ENCODE measurements at regions not wholly inside any gene's neighbourhood (a gene's known extent, or its start where the extent isn't known, plus 50 kb on each side); places are given as distances from the start of the nearest gene placed in this dataset.
"Not testable (repeated sequence)": the region's sequence is repeated elsewhere in the genome, so short reads cannot be mapped to it uniquely, and the experiment has no call there.

DNA sequence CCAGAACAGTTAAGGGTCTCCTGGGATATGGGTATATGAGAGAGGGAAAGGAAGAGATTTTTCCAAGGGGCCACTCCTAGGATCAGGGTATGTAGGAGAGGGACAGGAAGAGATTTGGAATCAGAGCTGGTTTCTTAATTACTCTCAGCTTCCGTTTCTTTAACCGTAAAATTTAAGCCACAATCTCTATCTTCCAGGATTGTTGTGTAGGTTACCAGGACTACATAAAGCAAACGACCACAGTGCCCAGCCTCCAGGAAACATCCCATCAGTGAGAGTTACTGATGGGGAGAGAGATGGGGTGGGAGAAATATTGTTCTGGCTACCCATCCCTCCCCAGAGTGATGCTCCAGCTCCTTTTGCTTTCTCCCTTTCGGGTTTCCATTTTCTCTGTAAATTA is 114.6 kb upstream of the THUMPD2 start:
- Histone ChIP-seq H3F3A (ENCODE audit: insufficient read depth, low read depth) (no peaks in the 10 kb centered on the region), H3K4me1 (replicated peaks; ENCODE audit: insufficient read depth) (no peaks in the 10 kb centered on the region), H3K9me2 (ENCODE audit: insufficient read depth) (no peaks in the 10 kb centered on the region), H3K27ac (no peak overlapping the region), H3K4me2 (no peak overlapping the region), H3K36me3 (ENCODE audit: low read depth) (no peaks in the 10 kb centered on the region), H3K4me3 (no peak overlapping the region), H2AFZ (no peak overlapping the region), H4K20me1 (ENCODE audit: insufficient read depth) (no peaks in the 10 kb centered on the region), H3K9me3 (ENCODE audit: insufficient read depth, low read depth) (no peaks in the 10 kb centered on the region), H3K79me2 (ENCODE audit: low read depth) (no peaks in the 10 kb centered on the region), H3K27me3 (ENCODE audit: insufficient read depth, low read depth) (no peaks in the 10 kb centered on the region)
- BruUV-seq (replicated peaks) = no TSS peak
- CTCF ChIA-PET = no interaction called here
- POLR2A ChIA-PET (ENCODE audit: unreplicated experiment) = no interaction called here
- intact Hi-C loops (cut with micrococcal nuclease; ENCODE audit: unreplicated experiment) = no loop called here
- no peak for TF ChIP-seq CTCF (conservative IDR thresholded peaks at IDR 0.05)
- no peak for TF ChIP-seq EZH2 (IDR thresholded peaks at IDR 0.05; ENCODE audit: low read depth)
- DNase-seq = no peak

- H3K79me2 ChIP-seq (ENCODE audit: low read depth) = no peaks in the 10 kb centered on the region
- ChIA-PET POLR2A (ENCODE audit: unreplicated experiment) (no interaction called here), CTCF (no interaction called here)
- H4K20me1 ChIP-seq (ENCODE audit: insufficient read depth) = no peaks in the 10 kb centered on the region
- no peaks in the 10 kb centered on the region for H3F3A ChIP-seq (ENCODE audit: insufficient read depth, low read depth)
- H3K4me1 ChIP-seq (replicated peaks; ENCODE audit: insufficient read depth) = peaks cover 6% of the 10 kb centered on the region; the same call in 1 of the 2 replicates
- DNase-seq = no peak
- H3K4me3 ChIP-seq = no peak overlapping the region
- intact Hi-C loops (cut with micrococcal nuclease; ENCODE audit: unreplicated experiment) = no loop called here
- H3K36me3 ChIP-seq (ENCODE audit: low read depth) = no peaks in the 10 kb centered on the region
- H3K9me2 ChIP-seq (ENCODE audit: insufficient read depth) = 0 out of 2 replicates have a peak, but pooled peaks cover 4% of the 10 kb centered on the region
- no peak overlapping the region for H2AFZ ChIP-seq
- no peaks in the 10 kb centered on the region for H3K27me3 ChIP-seq (ENCODE audit: insufficient read depth, low read depth)
- no peak overlapping the region for H3K27ac ChIP-seq
- no peak overlapping the region for H3K4me2 ChIP-seq
- no peaks in the 10 kb centered on the region for H3K9me3 ChIP-seq (ENCODE audit: insufficient read depth, low read depth)
- no peak for TF ChIP-seq CTCF (conservative IDR thresholded peaks at IDR 0.05)
- TF ChIP-seq EZH2 (IDR thresholded peaks at IDR 0.05; ENCODE audit: low read depth) = no peak
- BruUV-seq (replicated peaks) = no TSS peak
Measured at GRCh38 chr2:39881948-39882347, 102.9 kb upstream of the THUMPD2 start.

GRCh38 chr2:39881494-39881893 is 102.4 kb upstream of the THUMPD2 start:
- no peaks in the 10 kb centered on the region for H3F3A ChIP-seq (ENCODE audit: insufficient read depth, low read depth)
- H3K27me3 ChIP-seq (ENCODE audit: insufficient read depth, low read depth) = no peaks in the 10 kb centered on the region
- H3K4me2 ChIP-seq = no peak overlapping the region
- BruUV-seq (replicated peaks) = no TSS peak
- H3K9me2 ChIP-seq (ENCODE audit: insufficient read depth) = 0 out of 2 replicates have a peak, but pooled peaks cover 4% of the 10 kb centered on the region
- intact Hi-C loops (cut with micrococcal nuclease; ENCODE audit: unreplicated experiment) = no loop called here
- no peak overlapping the region for H3K4me3 ChIP-seq
- no peaks in the 10 kb centered on the region for H3K9me3 ChIP-seq (ENCODE audit: insufficient read depth, low read depth)
- DNase-seq = peak in 1 of 2 experiments; percentile 64
- ChIA-PET CTCF (no interaction called here), POLR2A (ENCODE audit: unreplicated experiment) (no interaction called here)
- H3K27ac ChIP-seq = no peak overlapping the region
- TF ChIP-seq EZH2 (IDR thresholded peaks at IDR 0.05; ENCODE audit: low read depth) = no peak
- TF ChIP-seq CTCF (conservative IDR thresholded peaks at IDR 0.05) = no peak
- H3K4me1 ChIP-seq (replicated peaks; ENCODE audit: insufficient read depth) = peaks cover 6% of the 10 kb centered on the region; the same call in 1 of the 2 replicates
- no peaks in the 10 kb centered on the region for H4K20me1 ChIP-seq (ENCODE audit: insufficient read depth)
- H3K36me3 ChIP-seq (ENCODE audit: low read depth) = no peaks in the 10 kb centered on the region
- H3K79me2 ChIP-seq (ENCODE audit: low read depth) = no peaks in the 10 kb centered on the region
- H2AFZ ChIP-seq = no peak overlapping the region

GRCh38 chr2:39879001-39879400 is 99.9 kb upstream of the THUMPD2 start:
- H3F3A ChIP-seq (ENCODE audit: insufficient read depth, low read depth); intact Hi-C loops (cut with micrococcal nuclease; ENCODE audit: unreplicated experiment); H3K79me2 ChIP-seq (ENCODE audit: low read depth); H4K20me1 ChIP-seq (ENCODE audit: insufficient read depth); H3K36me3 ChIP-seq (ENCODE audit: low read depth); H2AFZ ChIP-seq; H3K27me3 ChIP-seq (ENCODE audit: insufficient read depth, low read depth); H3K4me2 ChIP-seq; DNase-seq; H3K27ac ChIP-seq; H3K4me3 ChIP-seq; H3K9me3 ChIP-seq (ENCODE audit: insufficient read depth, low read depth); BruUV-seq (replicated peaks); H3K4me1 ChIP-seq (replicated peaks; ENCODE audit: insufficient read depth); H3K9me2 ChIP-seq (ENCODE audit: insufficient read depth): not testable (repeated sequence)
- CTCF ChIA-PET = interaction anchor here (0.6 kb wide), 1 partner anchor 17 kb away, joined by 4 read pairs; no protein-coding TSS in a partner anchor
- POLR2A ChIA-PET (ENCODE audit: unreplicated experiment) = interaction anchor here (0.6 kb wide), 1 partner anchor 855 kb away, joined by 9 read pairs; no protein-coding TSS in a partner anchor
